ENCODE measurements at regions not wholly inside any gene's neighbourhood (a gene's known extent, or its start where the extent isn't known, plus 50 kb on each side); places are given as distances from the start of the nearest gene placed in this dataset.

- TF ChIP-seq YY1 (IDR thresholded peaks at IDR 0.05; ENCODE audit: insufficient read depth, insufficient read length) (no peak), SUZ12 (IDR thresholded peaks at IDR 0.05; ENCODE audit: extremely low read depth, insufficient read depth, insufficient read length) (no peak), ZNF274 (IDR thresholded peaks at IDR 0.05; ENCODE audit: low read depth, low read length) (no peak)
These were observed 51.9 kb upstream of the A1CF start for GRCh38 chr10:50937230-50937907.

Measured in NT2/D1 (cell line).